HG02981 (cell line): ENCODE measurements at regions not wholly inside any gene's neighbourhood (a gene's known extent, or its start where the extent isn't known, plus 50 kb on each side); places are given as distances from the start of the nearest gene placed in this dataset.
"Not testable (repeated sequence)": the region's sequence is repeated elsewhere in the genome, so short reads cannot be mapped to it uniquely, and the experiment has no call there.

Experiments
- ATAC-seq: cut with Tn5 transposase; IDR thresholded peaks from one replicate; pipeline ENCODE4 v1.9.1; 2021; ENCODE audit warnings: mild to moderate bottlenecking, moderate library complexity; ENCODE audit not compliant: unreplicated experiment

GRCh38 chr6:85111481-85112011 lies 338.3 kb upstream of the NT5E start:
- no peak for ATAC-seq

DNA sequence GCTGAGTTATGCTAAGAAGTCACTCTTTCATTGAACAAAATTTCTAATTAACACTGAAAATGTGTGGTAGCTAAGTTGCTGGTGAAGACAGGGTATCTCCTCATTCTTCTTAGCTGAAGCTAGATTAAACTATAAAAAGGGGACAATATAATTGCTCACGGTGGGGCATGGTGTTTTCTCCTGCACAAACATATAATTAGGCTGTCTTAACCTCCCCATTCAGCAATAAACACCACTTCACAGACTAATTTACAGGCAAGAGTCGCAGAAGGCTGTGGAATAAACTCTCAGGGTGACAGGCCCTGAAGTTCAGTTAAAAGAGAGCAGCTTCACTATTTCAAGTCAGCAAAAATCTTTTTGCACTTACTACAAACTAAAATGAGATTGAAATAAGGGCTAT lies 338.9 kb upstream of the NT5E start:
- ATAC-seq = no peak

GRCh38 chr6:85107701-85108100 lies 342.2 kb upstream of the NT5E start:
- no peak for ATAC-seq

- ATAC-seq = no peak
Measured at GRCh38 chr6:85096976-85097375, 332.6 kb upstream of the TBX18 start.

- ATAC-seq = no peak
Measured at GRCh38 chr6:85092226-85092625, 327.8 kb upstream of the TBX18 start.

DNA sequence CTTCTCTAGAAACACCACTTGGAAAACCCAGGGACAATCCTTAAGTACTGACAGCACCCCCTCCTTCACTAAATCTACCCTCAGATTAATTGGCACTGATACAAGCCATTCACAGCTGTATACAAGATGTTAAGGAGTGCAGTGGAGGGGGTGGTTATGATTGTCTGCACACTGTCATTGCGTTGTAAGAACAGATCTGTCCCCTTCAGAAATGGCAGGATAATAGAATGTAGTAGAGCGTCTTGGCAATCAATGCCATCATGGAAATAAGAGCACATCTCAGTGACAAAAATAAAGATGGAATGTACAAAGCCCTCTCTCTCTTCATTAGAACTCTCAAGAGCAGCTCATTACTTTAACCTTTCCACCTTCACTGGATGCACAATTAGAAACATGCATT lies 324.9 kb upstream of the TBX18 start:
- ATAC-seq = no peak

- ATAC-seq = no peak
Measured at GRCh38 chr6:85085875-85086274, 321.5 kb upstream of the TBX18 start.

DNA sequence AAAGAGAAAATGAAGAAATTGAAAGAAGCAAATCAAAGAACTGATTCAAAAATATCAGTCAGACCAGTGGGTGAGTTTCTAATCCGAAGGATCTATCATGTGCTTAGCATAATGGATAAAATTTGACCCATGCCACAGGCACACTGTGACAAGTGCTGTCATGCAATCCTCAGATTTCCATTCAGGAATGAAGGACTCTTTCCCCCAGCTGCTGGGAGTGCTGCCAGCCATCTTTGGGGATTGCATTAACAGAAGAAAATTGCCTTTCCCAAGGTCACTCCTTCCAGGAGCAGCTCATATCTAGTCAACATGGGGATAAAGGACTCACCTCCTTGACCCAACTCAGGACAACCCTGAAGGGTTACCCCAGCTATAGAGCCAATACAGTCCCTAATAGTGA lies 316.7 kb upstream of the TBX18 start:
- ATAC-seq = no peak

GRCh38 chr6:85079761-85080160 lies 315.4 kb upstream of the TBX18 start:
- ATAC-seq = no peak

DNA sequence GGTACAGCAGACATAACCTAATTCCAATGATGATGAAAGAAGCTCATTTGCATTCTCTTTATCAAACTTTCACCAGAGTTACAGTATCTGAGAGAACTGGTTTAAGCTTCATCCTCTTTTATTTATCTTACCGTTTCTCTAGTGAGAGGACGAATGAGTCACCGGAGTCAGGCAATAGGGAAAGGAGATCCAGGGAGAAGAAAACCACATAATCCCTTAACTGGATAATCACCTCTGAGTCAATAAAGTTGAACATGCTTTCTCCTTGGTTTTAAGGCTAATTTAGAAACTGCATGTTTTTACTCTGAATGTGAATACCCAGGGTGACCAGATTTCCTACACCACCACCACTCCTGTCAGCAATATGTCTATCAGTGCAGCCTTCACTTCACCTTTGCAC lies 313.7 kb upstream of the TBX18 start:
- ATAC-seq = no peak

DNA sequence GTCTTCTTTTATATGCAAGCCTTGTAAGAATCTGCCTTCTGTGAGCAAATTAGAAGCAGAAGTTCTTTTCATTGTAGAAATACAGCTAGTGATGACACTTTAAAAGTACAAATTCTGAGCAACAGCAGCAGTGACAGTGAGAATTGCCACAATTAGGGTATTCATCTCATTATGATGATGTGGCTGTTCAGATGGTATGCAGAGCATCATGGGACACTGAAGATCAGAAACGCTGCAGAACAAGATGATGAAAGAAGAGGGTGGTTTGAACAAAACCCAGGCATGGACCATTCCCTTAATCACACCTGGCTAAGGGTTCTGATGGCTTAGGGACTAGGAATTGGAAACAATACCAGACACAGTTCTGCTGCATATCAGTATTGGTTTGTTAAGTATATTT lies 312.7 kb upstream of the TBX18 start:
- ATAC-seq = no peak

DNA sequence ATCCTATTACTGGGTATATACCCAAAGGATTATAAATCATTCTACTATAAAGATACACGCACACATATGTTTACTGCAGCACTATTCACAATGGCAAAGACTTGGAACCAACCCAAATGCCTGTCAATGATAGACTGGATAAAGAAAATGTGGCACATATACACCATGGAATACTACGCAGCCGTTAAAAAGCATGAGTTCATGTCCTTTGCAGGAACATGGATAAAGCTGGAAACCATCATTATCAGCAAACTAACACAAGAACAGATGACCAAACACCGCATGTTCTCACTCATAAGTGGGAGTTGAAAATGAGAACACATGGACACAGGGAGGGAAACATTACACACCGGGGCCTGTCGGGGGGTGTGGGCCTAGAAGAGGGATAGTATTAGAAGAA lies 307.4 kb upstream of the TBX18 start:
- not testable (repeated sequence) for ATAC-seq

DNA sequence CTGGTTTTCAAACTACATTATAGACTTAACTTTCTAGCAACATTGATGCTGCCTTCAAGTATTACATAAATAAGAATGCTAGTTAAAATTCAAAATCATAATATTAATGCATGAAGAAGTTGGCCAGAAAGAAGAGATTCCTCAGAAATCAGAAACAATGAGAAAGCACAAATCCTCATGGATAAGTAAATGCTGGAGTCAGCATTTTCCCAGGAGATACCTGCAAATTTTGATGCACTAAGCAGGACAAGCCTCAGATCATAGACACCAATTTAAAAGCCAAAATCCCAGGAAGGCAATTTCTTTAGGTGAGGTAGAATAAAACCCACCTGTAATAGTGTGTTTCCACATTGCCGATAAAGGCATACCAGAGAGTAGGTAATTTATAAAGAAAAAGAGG lies 305.2 kb upstream of the TBX18 start:
- no peak for ATAC-seq

DNA sequence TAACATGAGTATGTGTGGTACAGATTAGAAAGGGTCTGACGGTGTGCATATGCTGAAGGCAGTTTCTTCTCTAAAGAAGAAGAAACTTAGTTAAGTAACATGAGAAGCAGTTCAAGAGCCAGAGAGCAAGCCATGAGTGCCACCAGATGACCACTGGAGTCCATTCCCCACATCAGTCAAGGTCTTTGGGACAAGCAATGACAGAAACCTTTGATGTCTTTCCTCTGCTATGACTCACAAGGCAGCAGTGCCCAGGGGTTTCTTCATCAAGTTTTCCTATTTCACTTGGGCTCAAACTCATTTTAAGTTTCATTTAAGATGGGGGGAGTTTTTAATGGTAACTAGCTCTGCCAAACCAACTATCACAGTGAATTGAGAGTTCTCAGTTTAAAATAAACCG lies 303.8 kb upstream of the TBX18 start:
- ATAC-seq = no peak

- no peak for ATAC-seq
Measured at GRCh38 chr6:85066266-85066665, 301.9 kb upstream of the TBX18 start.

DNA sequence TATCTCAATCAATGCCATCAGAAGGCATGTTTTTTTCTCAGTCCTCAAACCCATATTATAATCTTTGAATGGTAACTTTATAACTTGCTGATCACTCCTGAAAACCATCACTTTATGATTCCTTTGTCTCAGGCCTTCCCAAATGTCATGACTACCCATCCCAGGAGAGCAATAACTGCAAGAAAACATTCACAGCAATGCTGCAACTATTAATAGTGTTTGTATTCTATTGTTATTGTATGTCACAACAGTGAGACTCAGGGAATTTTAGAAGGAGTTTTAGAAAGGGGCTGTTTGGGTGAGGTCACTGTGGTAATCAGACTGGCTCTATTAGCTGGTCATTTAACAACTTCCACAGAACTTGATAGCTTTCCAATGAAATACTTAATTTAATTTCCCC lies 301.4 kb upstream of the TBX18 start:
- no peak for ATAC-seq

DNA sequence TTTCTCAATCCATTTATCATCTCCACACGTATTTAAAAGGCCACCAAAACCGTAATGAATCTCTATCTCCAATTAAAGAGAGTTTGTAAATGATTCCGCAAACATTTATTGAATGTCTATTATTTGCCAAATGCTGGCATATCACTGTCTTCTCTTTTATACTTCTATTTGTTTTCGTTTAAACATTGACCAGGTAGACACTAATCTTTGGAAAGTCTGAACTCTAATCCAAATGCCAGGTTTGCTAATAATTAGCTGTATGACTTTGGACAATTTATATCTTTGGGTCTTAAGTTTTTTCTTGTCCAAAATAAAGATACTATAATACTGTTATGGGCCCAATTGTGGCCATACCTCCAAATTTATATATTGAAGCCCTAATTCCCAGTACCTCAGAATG lies 299.2 kb upstream of the TBX18 start:
- ATAC-seq = no peak

DNA sequence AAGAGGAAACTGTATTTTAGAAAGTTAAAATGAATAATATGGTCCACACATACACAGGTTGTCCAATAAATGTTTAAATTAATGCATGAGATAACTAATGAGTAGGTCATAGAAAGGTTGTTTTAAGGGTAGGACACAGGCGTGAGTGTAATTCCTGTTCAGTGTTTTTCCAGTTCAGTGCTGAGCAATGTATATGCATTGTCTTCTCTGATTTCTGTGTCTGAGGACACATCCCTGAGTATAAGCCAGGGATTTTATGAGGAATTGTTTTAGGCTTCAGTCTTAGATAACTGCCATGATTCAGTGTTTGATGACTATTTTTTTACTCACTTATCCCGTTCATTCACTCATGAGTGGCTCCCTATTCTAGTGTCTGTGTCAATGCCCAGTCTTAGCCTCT lies 298.5 kb upstream of the TBX18 start:
- ATAC-seq = no peak

GRCh38 chr6:85058806-85059205 lies 294.4 kb upstream of the TBX18 start:
- ATAC-seq = no peak

GRCh38 chr6:85050149-85050548 lies 285.8 kb upstream of the TBX18 start:
- ATAC-seq = no peak

- ATAC-seq = no peak
Measured at GRCh38 chr6:85049282-85049681, 284.9 kb upstream of the TBX18 start.

DNA sequence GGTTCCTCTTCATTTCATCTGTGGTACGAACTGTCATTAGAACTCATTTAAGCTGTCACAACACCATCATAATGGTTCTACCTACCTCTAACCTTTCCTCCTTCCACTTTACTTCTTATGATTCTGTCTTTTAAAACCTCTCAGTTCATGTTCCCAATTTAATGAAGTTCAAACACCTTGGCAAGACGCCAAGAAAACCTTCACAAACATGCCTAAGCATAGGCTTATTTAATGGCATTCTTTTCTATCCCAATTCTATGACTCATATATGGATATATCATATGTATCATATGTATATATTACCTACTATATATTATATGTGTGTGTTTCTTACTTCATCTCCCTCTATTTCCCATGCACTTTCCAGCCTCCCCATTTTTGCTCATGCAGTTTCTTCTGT lies 283.4 kb upstream of the TBX18 start:
- no peak for ATAC-seq

DNA sequence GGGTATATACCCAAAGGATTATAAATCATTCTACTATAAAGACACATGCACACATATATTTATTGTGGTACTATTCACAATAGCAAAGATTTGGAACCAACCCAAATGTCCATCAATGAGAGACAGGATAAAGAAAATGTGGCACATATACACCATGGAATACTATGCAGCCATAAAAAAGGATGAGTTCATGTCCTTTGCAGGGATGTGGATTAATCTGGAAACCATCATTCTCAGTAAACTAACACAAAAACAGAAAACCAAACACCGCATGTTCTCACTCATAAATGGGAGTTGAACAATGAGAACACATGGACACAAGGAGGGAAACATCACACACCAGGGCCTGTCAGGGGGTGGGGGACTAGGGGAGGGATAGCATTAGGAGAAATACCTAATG lies 281.4 kb upstream of the TBX18 start:
- not testable (repeated sequence) for ATAC-seq

GRCh38 chr6:85044361-85044760 lies 280.0 kb upstream of the TBX18 start:
- no peak for ATAC-seq
